Osteoblast (primary cell): ENCODE measurements at regions not wholly inside any gene's neighbourhood (a gene's known extent, or its start where the extent isn't known, plus 50 kb on each side); places are given as distances from the start of the nearest gene placed in this dataset.

Source experiments
- DNase-seq: peaks from one replicate; pipeline ENCODE4 v3.0.0; 2011; ENCODE audit warnings: low spot score, mixed read lengths; ENCODE audit not compliant: insufficient read length; ENCODE audit errors: missing footprints
- H2AFZ ChIP-seq: 2 replicates; pipeline ENCODE4 v1.6.0; 2011; ENCODE audit warnings: mild to moderate bottlenecking, low read length
- H3K27ac ChIP-seq: 2 replicates; pipeline ENCODE4 v1.5.1; 2011; ENCODE audit warnings: mild to moderate bottlenecking, low read depth, low read length, moderate library complexity
- H3K27me3 ChIP-seq: 2 replicates; pipeline ENCODE4 v1.6.0; 2012; ENCODE audit warnings: mild to moderate bottlenecking, control low read depth, inconsistent platforms, low read length, moderate library complexity; ENCODE audit not compliant: insufficient read depth
- H3K36me3 ChIP-seq: 2 replicates; pipeline ENCODE4 v1.5.1; 2011; ENCODE audit warnings: mild to moderate bottlenecking, low read length, control low read depth, moderate library complexity; ENCODE audit not compliant: insufficient read depth
- H3K4me1 ChIP-seq: 2 replicates; pipeline ENCODE4 v1.5.1; 2011; ENCODE audit warnings: mild to moderate bottlenecking, low read length, control low read depth, moderate library complexity; ENCODE audit not compliant: insufficient read depth
- H3K4me2 ChIP-seq: 2 replicates; pipeline ENCODE4 v1.6.0; 2011; ENCODE audit warnings: mild to moderate bottlenecking, low read length; ENCODE audit not compliant: insufficient read depth
- H3K4me3 ChIP-seq: fragments of 200-600 bp; sonication (generic); 3 replicates; pipeline ENCODE4 v1.5.1; 2012; ENCODE audit warnings: mild to moderate bottlenecking, low read length, inconsistent platforms; ENCODE audit not compliant: insufficient read depth
- H3K79me2 ChIP-seq: 2 replicates; pipeline ENCODE4 v1.6.0; 2012; ENCODE audit warnings: mild to moderate bottlenecking, low read length, control low read depth, inconsistent platforms; ENCODE audit not compliant: insufficient read depth
- H3K9me3 ChIP-seq: 2 replicates; pipeline ENCODE4 v1.5.1; 2011; ENCODE audit warnings: low read depth, low read length, control low read depth
- H4K20me1 ChIP-seq: 2 replicates; pipeline ENCODE4 v1.6.0; 2012; ENCODE audit warnings: mild to moderate bottlenecking, low read length, control low read depth; ENCODE audit not compliant: insufficient read depth
- CTCF ChIP-seq: IDR thresholded peaks from 2 replicates; pipeline ENCODE4 v1.5.1; 2011; ENCODE audit warnings: mild to moderate bottlenecking, low read depth, low read length, moderate library complexity; ENCODE audit errors: extremely low read depth

GRCh38 chr18:60740313-60740712 is 367.7 kb upstream of the MC4R start:
- Histone ChIP-seq H3K27ac (no peak overlapping the region), H3K4me2 (no peak overlapping the region), H3K9me3 (no peaks in the 10 kb centered on the region), H3K4me1 (no peaks in the 10 kb centered on the region), H4K20me1 (no peaks in the 10 kb centered on the region), H3K79me2 (no peaks in the 10 kb centered on the region), H3K36me3 (no peaks in the 10 kb centered on the region), H3K27me3 (no peaks in the 10 kb centered on the region), H3K4me3 (no peak overlapping the region), H2AFZ (no peak overlapping the region)
- no peak for DNase-seq
- no peak for TF ChIP-seq CTCF

- Histone ChIP-seq H3K27ac (no peak overlapping the region), H3K27me3 (no peaks in the 10 kb centered on the region), H4K20me1 (no peaks in the 10 kb centered on the region), H3K4me1 (no peaks in the 10 kb centered on the region), H3K9me3 (no peaks in the 10 kb centered on the region), H3K79me2 (no peaks in the 10 kb centered on the region), H2AFZ (no peak overlapping the region), H3K4me3 (no peak overlapping the region), H3K4me2 (no peak overlapping the region), H3K36me3 (no peaks in the 10 kb centered on the region)
- no peak for DNase-seq
- TF ChIP-seq CTCF: no peak
Observed at GRCh38 chr18:60746491-60746890, 373.9 kb upstream of the MC4R start.

- H2AFZ ChIP-seq: no peak overlapping the region
- no peaks in the 10 kb centered on the region for H4K20me1 ChIP-seq
- no peak overlapping the region for H3K4me2 ChIP-seq
- DNase-seq: no peak
- no peaks in the 10 kb centered on the region for H3K27me3 ChIP-seq
- no peaks in the 10 kb centered on the region for H3K9me3 ChIP-seq
- no peaks in the 10 kb centered on the region for H3K36me3 ChIP-seq
- H3K4me3 ChIP-seq: no peak overlapping the region
- no peak for TF ChIP-seq CTCF
- no peaks in the 10 kb centered on the region for H3K79me2 ChIP-seq
- H3K27ac ChIP-seq: no peak overlapping the region
- H3K4me1 ChIP-seq: no peaks in the 10 kb centered on the region
Observed at GRCh38 chr18:60746919-60747318, 374.3 kb upstream of the MC4R start.

GRCh38 chr18:60753753-60754152 is 381.2 kb upstream of the MC4R start:
- no peak overlapping the region for H3K27ac ChIP-seq
- no peak overlapping the region for H3K4me2 ChIP-seq
- no peak for TF ChIP-seq CTCF
- no peaks in the 10 kb centered on the region for H3K79me2 ChIP-seq
- no peak overlapping the region for H2AFZ ChIP-seq
- no peak overlapping the region for H3K4me3 ChIP-seq
- H3K4me1 ChIP-seq: no peaks in the 10 kb centered on the region
- H4K20me1 ChIP-seq: no peaks in the 10 kb centered on the region
- H3K27me3 ChIP-seq: no peaks in the 10 kb centered on the region
- no peaks in the 10 kb centered on the region for H3K36me3 ChIP-seq
- no peak for DNase-seq
- no peaks in the 10 kb centered on the region for H3K9me3 ChIP-seq
